ENCODE measurements at regions not wholly inside any gene's neighbourhood (a gene's known extent, or its start where the extent isn't known, plus 50 kb on each side); places are given as distances from the start of the nearest gene placed in this dataset.
"Not testable (repeated sequence)": the region's sequence is repeated elsewhere in the genome, so short reads cannot be mapped to it uniquely, and the experiment has no call there.

- TF ChIP-seq CTCF (conservative IDR thresholded peaks at IDR 0.05; ENCODE audit: low read depth, low read length); EZH2 (IDR thresholded peaks at IDR 0.05; ENCODE audit: borderline replicate concordance, low read depth, low read length, poor library complexity, severe bottlenecking): not testable (repeated sequence)
Measured at GRCh38 chr1:149360351-149360750, 114.5 kb upstream of the NBPF19 start.
